Tibial nerve (tissue), 4 donors: ENCODE measurements at regions not wholly inside any gene's neighbourhood (a gene's known extent, or its start where the extent isn't known, plus 50 kb on each side); places are given as distances from the start of the nearest gene placed in this dataset.

ENCODE experiments used
- DNase-seq, 2 donors: peaks; one replicate each; pipeline ENCODE4 v3.0.0-alpha.2; 2019; ENCODE audit warnings: low spot score in 2 of 2
- H3K27ac ChIP-seq, 4 donors: fragments of 200-600 bp; sonication (generic) in 3 of 4; one replicate each; pipeline ENCODE4 v1.5.1; 2017 to 2019; ENCODE audit warnings: mild to moderate bottlenecking in 1 of 4
- H3K27me3 ChIP-seq, 2 donors: fragments of 200-600 bp; sonication (generic) in 1 of 2; one replicate each; pipeline versions ENCODE4 v1.5.1 to v1.6.0; 2017 to 2019
- H3K36me3 ChIP-seq, 3 donors: fragments of 200-600 bp; sonication (generic); one replicate each; pipeline ENCODE4 v1.5.1; 2018 to 2019
- H3K4me1 ChIP-seq, 4 donors: fragments of 200-600 bp; sonication (generic) in 3 of 4; one replicate each; pipeline ENCODE4 v1.5.1; 2017 to 2019
- H3K4me3 ChIP-seq, 4 donors: fragments of 200-600 bp; sonication (generic) in 3 of 4; one replicate each; pipeline ENCODE4 v1.5.1; 2017 to 2019; ENCODE audit warnings: mild to moderate bottlenecking in 1 of 4, moderate library complexity in 1 of 4
- H3K9me3 ChIP-seq, 4 donors: fragments of 200-600 bp; sonication (generic) in 3 of 4; one replicate each; pipeline ENCODE4 v1.5.1; 2017 to 2019
- CTCF ChIP-seq, 5 experiments: fragments of 200-600 bp in 3 of 5; fragments of 450-650 bp in 2 of 5; sonication (generic) in 3 of 5; IDR thresholded peaks; one replicate each; pipeline ENCODE4 v1.5.1; 2016 to 2019; ENCODE audit warnings: antibody characterized with exemption in 5 of 5, mild to moderate bottlenecking in 3 of 5, moderate library complexity in 2 of 5
- EP300 ChIP-seq, 2 donors: sonication (generic); formaldehyde crosslinking; IDR thresholded peaks; one replicate each; pipeline ENCODE4 v1.6.1; 2017; ENCODE audit warnings: antibody characterized with exemption in 2 of 2, mild to moderate bottlenecking in 1 of 2
- POLR2A ChIP-seq, 2 donors: fragments of 450-650 bp; IDR thresholded peaks; one replicate each; pipeline ENCODE4 v1.6.1; 2017; ENCODE audit warnings: antibody characterized with exemption in 2 of 2, mild to moderate bottlenecking in 2 of 2, moderate library complexity in 2 of 2
- WGBS, 2 donors: methylation state at CpG; one replicate each; pipeline ENCODE4 v1.1.5; 2018; 5-methylcytosine and 5-hydroxymethylcytosine counted together

GRCh38 chr1:90562892-90563291, 154.2 kb downstream of the BARHL2 start:
- Histone ChIP-seq H3K9me3 (no peaks in the 10 kb centered on the region), H3K27me3 (no peaks in the 10 kb centered on the region), H3K36me3 (no peaks in the 10 kb centered on the region), H3K4me3 (no peak overlapping the region), H3K4me1 (no peaks in the 10 kb centered on the region), H3K27ac (no peak overlapping the region)
- 48 to 66% methylated on average over 2 of the region's 2 CpGs for WGBS, 2 donors
- TF ChIP-seq POLR2A (IDR thresholded peaks at IDR 0.05) = no peak
- no peak for DNase-seq

- WGBS, 2 donors = 30 to 61% methylated on average over 3 of the region's 3 CpGs
- no peaks in the 10 kb centered on the region for H3K27me3 ChIP-seq
Measured at GRCh38 chr1:90561911-90562310, 155.2 kb downstream of the BARHL2 start.

GRCh38 chr1:90561103-90561783, 155.9 kb downstream of the BARHL2 start:
- no peaks in the 10 kb centered on the region for H3K27me3 ChIP-seq
- no peaks in the 10 kb centered on the region for H3K36me3 ChIP-seq
- no peaks in the 10 kb centered on the region for H3K9me3 ChIP-seq
- TF ChIP-seq EP300 (IDR thresholded peaks at IDR 0.05) (no peak), CTCF (IDR thresholded peaks at IDR 0.05) (no peak), POLR2A (IDR thresholded peaks at IDR 0.05) (no peak)
- H3K27ac ChIP-seq = no peak overlapping the region
- 61 to 72% methylated on average over 7 of the region's 7 CpGs for WGBS, 2 donors
- DNase-seq = no peak
- no peaks in the 10 kb centered on the region for H3K4me1 ChIP-seq
- H3K4me3 ChIP-seq = no peak overlapping the region

More at GRCh38 chr1:90561911-90562310, 155.2 kb downstream of the BARHL2 start:
- Histone ChIP-seq H3K27ac (no peak overlapping the region), H3K4me3 (no peak overlapping the region), H3K9me3 (no peaks in the 10 kb centered on the region), H3K4me1 (no peaks in the 10 kb centered on the region), H3K36me3 (no peaks in the 10 kb centered on the region)
- TF ChIP-seq CTCF (IDR thresholded peaks at IDR 0.05) (no peak), EP300 (IDR thresholded peaks at IDR 0.05) (no peak), POLR2A (IDR thresholded peaks at IDR 0.05) (no peak)
- DNase-seq = no peak

DNA sequence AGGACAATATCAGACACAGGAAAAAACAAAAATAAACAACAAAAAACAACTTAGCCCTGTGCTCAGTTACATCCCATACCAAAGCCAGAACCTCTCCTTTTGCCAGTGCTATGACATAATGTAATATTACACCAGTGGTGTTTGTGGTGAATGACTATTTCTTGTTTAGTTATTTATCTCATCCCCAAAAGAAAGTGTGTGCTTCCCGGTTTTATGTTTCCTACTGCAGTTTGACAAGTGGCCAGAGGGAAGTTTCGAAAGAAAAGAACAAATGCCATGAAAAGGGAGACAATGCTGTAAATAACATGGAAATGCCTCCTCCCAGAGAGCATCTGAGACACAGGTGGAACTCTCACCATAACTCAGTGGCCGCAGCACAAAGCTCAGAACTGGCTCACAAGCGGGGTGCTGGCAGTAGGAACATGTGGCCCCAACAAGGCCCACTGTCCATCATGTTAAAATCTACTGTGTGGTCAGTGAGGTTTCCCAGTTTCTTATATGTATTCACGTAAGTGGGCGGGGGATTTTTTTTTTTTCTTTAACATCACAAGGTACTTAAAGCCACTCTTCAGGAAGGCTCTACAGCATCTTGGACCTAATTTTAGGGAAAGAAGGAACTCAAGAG, 158.2 kb downstream of the BARHL2 start:
- Histone ChIP-seq H3K27me3 (no peaks in the 10 kb centered on the region), H3K36me3 (no peaks in the 10 kb centered on the region), H3K27ac (no peak overlapping the region), H3K9me3 (no peaks in the 10 kb centered on the region), H3K4me3 (no peak overlapping the region), H3K4me1 (no peaks in the 10 kb centered on the region)
- TF ChIP-seq POLR2A (IDR thresholded peaks at IDR 0.05) (no peak), CTCF (IDR thresholded peaks at IDR 0.05) (no peak), EP300 (IDR thresholded peaks at IDR 0.05) (no peak)
- DNase-seq = no peak
- 77 to 81% methylated on average over 6 of the region's 6 CpGs for WGBS, 2 donors

DNA sequence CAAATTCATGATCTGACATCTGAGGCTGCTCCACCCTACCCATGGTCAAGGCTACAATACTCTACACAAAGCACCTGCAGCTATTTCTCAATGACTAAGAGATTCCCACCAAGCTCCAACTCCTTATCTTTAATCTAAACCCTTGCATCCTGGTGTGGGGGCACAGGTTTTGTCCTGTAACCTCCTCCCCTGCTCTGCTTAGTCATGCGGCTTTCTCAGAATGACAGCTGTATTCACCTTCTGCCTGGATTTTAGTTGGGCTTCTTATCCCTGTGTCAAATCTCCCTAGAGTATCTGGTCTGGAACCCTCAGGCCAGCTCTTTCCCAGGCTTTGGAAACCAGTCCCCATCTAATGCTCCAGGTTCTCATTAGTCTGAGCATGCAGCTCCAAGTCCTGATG, 159.0 kb downstream of the BARHL2 start:
- Histone ChIP-seq H3K27me3 (no peaks in the 10 kb centered on the region), H3K4me3 (no peak overlapping the region), H3K4me1 (no peaks in the 10 kb centered on the region), H3K36me3 (no peaks in the 10 kb centered on the region), H3K27ac (no peak overlapping the region), H3K9me3 (no peaks in the 10 kb centered on the region)
- TF ChIP-seq CTCF (IDR thresholded peaks at IDR 0.05) (no peak), POLR2A (IDR thresholded peaks at IDR 0.05) (no peak), EP300 (IDR thresholded peaks at IDR 0.05) (no peak)
- DNase-seq = no peak
- 100% methylated on average over 1 of the region's 1 CpG for WGBS, 2 donors
